ENCODE measurements at regions not wholly inside any gene's neighbourhood (a gene's known extent, or its start where the extent isn't known, plus 50 kb on each side); places are given as distances from the start of the nearest gene placed in this dataset.

DNA sequence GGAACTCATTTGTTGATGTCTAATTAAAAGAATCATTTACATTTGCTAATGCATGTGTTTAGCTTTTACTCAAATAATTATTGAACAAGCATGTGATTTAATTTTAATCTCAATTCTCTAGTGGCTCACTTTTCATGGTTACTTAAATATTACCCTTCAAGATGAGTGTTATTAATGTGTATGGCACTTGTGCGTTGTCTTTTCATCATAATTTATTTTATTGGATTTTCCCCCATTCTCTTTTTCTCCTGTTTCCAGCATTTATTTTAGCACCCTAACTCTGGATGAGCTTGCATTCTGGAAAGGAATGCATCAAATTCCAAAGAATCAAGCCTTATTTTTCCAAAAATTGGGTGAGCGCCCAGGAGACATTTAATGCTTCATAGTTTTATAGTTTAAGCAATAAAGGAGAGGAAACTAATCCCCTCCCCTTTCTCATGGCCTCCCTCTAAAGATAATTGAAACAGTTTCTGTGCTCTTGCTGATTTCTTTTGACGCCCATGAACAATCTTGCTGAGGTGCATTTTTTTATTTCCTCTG, 191.1 kb upstream of the FAT4 start:
- no peak for ATAC-seq
- TF ChIP-seq, protein P1, sequence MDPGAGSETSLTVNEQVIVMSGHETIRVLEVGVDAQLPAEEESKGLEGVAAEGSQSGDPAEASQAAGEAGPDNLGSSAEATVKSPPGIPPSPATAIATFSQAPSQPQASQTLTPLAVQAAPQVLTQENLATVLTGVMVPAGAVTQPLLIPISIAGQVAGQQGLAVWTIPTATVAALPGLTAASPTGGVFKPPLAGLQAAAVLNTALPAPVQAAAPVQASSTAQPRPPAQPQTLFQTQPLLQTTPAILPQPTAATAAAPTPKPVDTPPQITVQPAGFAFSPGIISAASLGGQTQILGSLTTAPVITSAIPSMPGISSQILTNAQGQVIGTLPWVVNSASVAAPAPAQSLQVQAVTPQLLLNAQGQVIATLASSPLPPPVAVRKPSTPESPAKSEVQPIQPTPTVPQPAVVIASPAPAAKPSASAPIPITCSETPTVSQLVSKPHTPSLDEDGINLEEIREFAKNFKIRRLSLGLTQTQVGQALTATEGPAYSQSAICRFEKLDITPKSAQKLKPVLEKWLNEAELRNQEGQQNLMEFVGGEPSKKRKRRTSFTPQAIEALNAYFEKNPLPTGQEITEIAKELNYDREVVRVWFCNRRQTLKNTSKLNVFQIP (CRISPR knock-in tag; IDR thresholded peaks at IDR 0.05; ENCODE audit: borderline replicate concordance, low read depth), result no peak
- no peak for TF ChIP-seq CREB5 (CRISPR knock-in tag; IDR thresholded peaks at IDR 0.05; ENCODE audit: low read depth)
- TF ChIP-seq OSR1 (CRISPR knock-in tag; IDR thresholded peaks at IDR 0.05), result no peak
- no peak for TF ChIP-seq ZFP30 (CRISPR knock-in tag; IDR thresholded peaks at IDR 0.05)
- no peak for TF ChIP-seq TOX (CRISPR knock-in tag; IDR thresholded peaks at IDR 0.05; ENCODE audit: borderline replicate concordance)
- no peak for TF ChIP-seq SNAI2 (CRISPR knock-in tag; IDR thresholded peaks at IDR 0.05)

GRCh38 chr4:125121581-125121980, 193.2 kb upstream of the FAT4 start:
- no peak for TF ChIP-seq TCF4 (CRISPR knock-in tag; IDR thresholded peaks at IDR 0.05; ENCODE audit: borderline replicate concordance)
- TF ChIP-seq ESRRG (CRISPR knock-in tag; IDR thresholded peaks at IDR 0.05), result no peak
- TF ChIP-seq ZC3H10 (CRISPR knock-in tag; IDR thresholded peaks at IDR 0.05), result no peak
- TF ChIP-seq ZNF8 (CRISPR knock-in tag; IDR thresholded peaks at IDR 0.05), result no peak
- TF ChIP-seq BACH2 (CRISPR knock-in tag; IDR thresholded peaks at IDR 0.05; ENCODE audit: borderline replicate concordance), result no peak
- TF ChIP-seq ISL1 (CRISPR knock-in tag; IDR thresholded peaks at IDR 0.05), result no peak
- TF ChIP-seq ZNF565 (CRISPR knock-in tag; conservative IDR thresholded peaks at IDR 0.05; ENCODE audit: low read depth), result no peak
- TF ChIP-seq ZFP3 (CRISPR knock-in tag; IDR thresholded peaks at IDR 0.05), result no peak
- no peak for TF ChIP-seq TOX (CRISPR knock-in tag; IDR thresholded peaks at IDR 0.05; ENCODE audit: borderline replicate concordance)
- TF ChIP-seq, protein P2, sequence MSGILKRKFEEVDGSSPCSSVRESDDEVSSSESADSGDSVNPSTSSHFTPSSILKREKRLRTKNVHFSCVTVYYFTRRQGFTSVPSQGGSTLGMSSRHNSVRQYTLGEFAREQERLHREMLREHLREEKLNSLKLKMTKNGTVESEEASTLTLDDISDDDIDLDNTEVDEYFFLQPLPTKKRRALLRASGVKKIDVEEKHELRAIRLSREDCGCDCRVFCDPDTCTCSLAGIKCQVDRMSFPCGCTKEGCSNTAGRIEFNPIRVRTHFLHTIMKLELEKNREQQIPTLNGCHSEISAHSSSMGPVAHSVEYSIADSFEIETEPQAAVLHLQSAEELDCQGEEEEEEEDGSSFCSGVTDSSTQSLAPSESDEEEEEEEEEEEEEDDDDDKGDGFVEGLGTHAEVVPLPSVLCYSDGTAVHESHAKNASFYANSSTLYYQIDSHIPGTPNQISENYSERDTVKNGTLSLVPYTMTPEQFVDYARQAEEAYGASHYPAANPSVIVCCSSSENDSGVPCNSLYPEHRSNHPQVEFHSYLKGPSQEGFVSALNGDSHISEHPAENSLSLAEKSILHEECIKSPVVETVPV (CRISPR knock-in tag; IDR thresholded peaks at IDR 0.05), result no peak
- ATAC-seq, result no peak

GRCh38 chr4:125116431-125116830, 198.3 kb upstream of the FAT4 start:
- ATAC-seq, result no peak

GRCh38 chr4:125115941-125116340, 198.8 kb upstream of the FAT4 start:
- TF ChIP-seq, protein P1 (CRISPR knock-in tag; IDR thresholded peaks at IDR 0.05; ENCODE audit: borderline replicate concordance, low read depth), result no peak
- TF ChIP-seq TCF4 (CRISPR knock-in tag; IDR thresholded peaks at IDR 0.05; ENCODE audit: borderline replicate concordance), result no peak
- no peak for TF ChIP-seq ZNF565 (CRISPR knock-in tag; conservative IDR thresholded peaks at IDR 0.05; ENCODE audit: low read depth)
- TF ChIP-seq ESRRG (CRISPR knock-in tag; IDR thresholded peaks at IDR 0.05), result no peak
- TF ChIP-seq TOX (CRISPR knock-in tag; IDR thresholded peaks at IDR 0.05; ENCODE audit: borderline replicate concordance), result no peak
- TF ChIP-seq, protein P3, sequence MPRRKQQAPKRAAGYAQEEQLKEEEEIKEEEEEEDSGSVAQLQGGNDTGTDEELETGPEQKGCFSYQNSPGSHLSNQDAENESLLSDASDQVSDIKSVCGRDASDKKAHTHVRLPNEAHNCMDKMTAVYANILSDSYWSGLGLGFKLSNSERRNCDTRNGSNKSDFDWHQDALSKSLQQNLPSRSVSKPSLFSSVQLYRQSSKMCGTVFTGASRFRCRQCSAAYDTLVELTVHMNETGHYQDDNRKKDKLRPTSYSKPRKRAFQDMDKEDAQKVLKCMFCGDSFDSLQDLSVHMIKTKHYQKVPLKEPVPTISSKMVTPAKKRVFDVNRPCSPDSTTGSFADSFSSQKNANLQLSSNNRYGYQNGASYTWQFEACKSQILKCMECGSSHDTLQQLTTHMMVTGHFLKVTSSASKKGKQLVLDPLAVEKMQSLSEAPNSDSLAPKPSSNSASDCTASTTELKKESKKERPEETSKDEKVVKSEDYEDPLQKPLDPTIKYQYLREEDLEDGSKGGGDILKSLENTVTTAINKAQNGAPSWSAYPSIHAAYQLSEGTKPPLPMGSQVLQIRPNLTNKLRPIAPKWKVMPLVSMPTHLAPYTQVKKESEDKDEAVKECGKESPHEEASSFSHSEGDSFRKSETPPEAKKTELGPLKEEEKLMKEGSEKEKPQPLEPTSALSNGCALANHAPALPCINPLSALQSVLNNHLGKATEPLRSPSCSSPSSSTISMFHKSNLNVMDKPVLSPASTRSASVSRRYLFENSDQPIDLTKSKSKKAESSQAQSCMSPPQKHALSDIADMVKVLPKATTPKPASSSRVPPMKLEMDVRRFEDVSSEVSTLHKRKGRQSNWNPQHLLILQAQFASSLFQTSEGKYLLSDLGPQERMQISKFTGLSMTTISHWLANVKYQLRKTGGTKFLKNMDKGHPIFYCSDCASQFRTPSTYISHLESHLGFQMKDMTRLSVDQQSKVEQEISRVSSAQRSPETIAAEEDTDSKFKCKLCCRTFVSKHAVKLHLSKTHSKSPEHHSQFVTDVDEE (CRISPR knock-in tag; IDR thresholded peaks at IDR 0.05), result no peak
- TF ChIP-seq BACH2 (CRISPR knock-in tag; IDR thresholded peaks at IDR 0.05; ENCODE audit: borderline replicate concordance), result no peak
- TF ChIP-seq CREB5 (CRISPR knock-in tag; IDR thresholded peaks at IDR 0.05; ENCODE audit: low read depth), result no peak
- no peak for TF ChIP-seq OSR1 (CRISPR knock-in tag; IDR thresholded peaks at IDR 0.05)
- ATAC-seq, result peak; percentile 93

More at GRCh38 chr4:125116431-125116830, 198.3 kb upstream of the FAT4 start:
- TF ChIP-seq OSR1 (CRISPR knock-in tag; IDR thresholded peaks at IDR 0.05) (no peak), TOX (CRISPR knock-in tag; IDR thresholded peaks at IDR 0.05; ENCODE audit: borderline replicate concordance) (no peak), PPARA (CRISPR knock-in tag; IDR thresholded peaks at IDR 0.05; ENCODE audit: borderline replicate concordance) (no peak), TCF4 (CRISPR knock-in tag; IDR thresholded peaks at IDR 0.05; ENCODE audit: borderline replicate concordance) (no peak), ZFP3 (CRISPR knock-in tag; IDR thresholded peaks at IDR 0.05) (no peak), ZC3H10 (CRISPR knock-in tag; IDR thresholded peaks at IDR 0.05) (no peak), ZNF70 (CRISPR knock-in tag; IDR thresholded peaks at IDR 0.05) (no peak)
- TF ChIP-seq, protein P3 (CRISPR knock-in tag; IDR thresholded peaks at IDR 0.05), result no peak
